ENCODE measurements at regions not wholly inside any gene's neighbourhood (a gene's known extent, or its start where the extent isn't known, plus 50 kb on each side); places are given as distances from the start of the nearest gene placed in this dataset.

DNA sequence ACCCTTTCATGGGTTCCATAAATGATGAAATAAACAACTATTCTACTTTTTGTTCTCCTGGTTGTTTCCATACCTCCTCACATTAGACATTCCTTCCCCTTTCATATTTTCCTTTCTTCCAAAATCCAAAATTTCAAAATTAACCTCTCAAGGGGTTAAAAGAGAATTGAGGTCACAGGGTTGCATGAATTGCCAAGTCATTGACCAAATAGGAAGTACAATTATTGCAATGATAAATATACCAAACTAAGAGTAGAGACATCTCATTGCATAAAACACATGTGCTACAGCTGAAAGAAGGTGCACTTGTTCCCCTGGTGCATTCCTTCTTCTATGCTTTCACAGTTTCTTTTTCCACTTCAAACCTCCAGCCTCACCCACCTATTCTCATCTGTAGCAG, 136.1 kb downstream of the KCTD12 start:
- DNase-seq (ENCODE audit: low read depth) = no peak

DNA sequence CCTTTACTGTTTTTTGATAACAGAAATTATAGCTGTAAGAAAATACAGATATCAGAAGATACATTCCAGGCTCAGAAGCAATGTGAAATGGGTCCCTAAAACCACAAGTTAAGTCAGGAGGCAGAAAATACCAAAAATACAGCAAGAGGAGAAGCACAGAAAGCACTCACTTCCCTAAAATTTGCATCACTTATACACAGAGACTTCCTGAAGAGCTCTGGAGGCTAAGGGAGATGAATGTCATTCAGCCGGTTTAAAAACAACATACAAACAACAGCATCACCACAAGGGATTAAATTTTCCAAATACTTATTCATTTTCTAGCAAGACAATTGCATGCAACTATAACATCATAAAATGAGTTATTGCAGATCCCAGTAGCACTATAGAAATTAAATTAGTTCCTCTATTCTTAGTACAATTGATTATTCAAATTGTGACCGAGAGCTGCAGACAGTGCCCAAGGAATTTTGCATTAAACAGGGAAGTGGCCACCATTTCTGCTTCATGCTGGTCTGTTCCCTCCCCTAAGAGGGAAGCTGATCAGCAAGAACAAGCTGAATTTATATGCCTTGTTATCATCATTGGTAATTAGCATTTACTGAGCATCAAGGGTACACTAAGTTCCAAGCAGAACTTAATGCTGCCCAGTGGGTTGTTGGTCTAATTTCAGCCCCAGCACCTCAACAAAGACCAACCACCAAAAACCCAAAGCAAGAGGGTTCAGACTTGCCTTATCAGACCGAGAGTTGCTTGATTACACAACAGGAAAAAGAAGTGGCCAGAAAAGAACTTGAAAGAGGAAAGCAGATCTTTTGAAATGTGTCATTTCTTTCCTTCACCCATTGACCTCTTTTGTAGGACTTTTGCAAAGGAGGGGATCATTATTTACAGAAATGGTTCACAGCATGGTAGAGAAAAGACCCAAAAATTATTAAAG, 140.7 kb downstream of the KCTD12 start:
- no peak for DNase-seq (ENCODE audit: low read depth)

DNA sequence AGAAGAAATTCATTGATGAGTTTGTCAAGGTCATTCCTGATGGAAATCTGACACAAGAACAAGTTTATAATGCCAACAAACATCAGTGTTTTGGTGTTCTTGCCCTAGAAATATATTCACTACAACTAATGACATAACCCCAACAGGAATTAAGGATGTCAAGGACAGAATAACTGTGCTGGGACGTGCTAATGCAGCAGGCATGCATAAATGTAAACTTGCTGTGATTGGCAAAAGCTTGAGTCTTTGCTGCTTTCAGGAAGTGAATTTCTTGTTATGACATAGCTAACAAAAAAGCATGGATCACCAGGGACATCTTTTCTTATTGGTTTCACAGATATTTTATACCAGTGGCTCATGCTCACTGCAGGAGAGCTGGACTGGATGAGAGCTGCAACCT, 144.6 kb downstream of the KCTD12 start:
- no peak for DNase-seq (ENCODE audit: low read depth)

DNA sequence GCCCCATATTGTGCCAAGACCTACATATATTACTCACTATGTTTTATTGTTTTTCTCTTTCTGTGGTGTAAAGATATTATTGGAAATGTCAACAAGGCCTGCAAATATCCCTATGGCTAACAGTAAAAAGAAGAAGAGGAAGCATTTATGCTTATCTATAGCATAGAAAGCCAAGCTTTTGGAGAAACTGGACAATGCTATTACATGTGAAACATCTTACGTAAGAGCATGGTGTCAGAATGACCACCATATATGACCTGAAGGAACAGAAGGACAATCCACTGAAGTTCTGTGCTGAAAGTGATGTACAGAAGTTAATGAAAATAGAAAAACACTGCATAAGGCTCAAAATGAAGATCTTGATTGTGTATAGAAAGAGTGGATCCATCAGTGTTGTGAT, 145.2 kb downstream of the KCTD12 start:
- no peak for DNase-seq (ENCODE audit: low read depth)

DNA sequence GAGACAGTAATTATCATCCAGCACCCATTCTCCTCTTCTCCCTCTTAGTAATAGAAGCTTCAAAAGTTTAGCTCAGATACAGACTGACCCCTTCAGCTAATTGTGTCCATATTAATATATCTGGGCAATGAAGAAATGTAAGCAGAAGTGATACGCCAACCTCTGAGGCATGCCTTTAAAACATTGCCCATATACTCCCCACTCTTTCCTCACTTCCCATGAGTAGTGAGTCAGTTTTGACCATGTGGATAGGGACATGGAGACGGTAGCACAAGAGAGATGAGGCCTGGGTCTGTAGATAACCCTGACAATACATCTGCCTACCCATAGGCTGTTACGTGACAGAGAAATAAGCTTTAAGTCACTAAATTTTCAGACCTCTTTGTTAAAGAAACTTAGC, 147.6 kb downstream of the KCTD12 start:
- DNase-seq (ENCODE audit: low read depth) = no peak

DNA sequence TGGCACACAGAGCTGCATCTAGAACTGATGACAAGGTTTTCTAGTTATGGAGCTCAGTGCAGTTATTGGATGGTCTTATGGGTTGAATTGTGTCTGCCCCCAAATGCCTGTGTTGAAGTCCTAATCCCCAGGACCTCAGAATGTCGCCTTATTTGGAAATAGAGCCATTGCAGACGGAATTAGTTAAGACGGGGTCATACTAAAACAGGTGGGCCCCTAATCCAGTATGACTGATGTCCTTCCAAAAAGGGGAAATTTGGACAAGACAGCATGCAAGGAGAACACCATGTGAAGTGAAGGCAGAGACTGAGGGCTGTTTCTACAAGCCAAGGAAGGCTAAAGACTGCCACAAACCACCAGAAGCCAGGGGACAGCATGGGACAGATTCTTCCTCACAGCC, 148.7 kb downstream of the KCTD12 start:
- DNase-seq (ENCODE audit: low read depth) = no peak

DNA sequence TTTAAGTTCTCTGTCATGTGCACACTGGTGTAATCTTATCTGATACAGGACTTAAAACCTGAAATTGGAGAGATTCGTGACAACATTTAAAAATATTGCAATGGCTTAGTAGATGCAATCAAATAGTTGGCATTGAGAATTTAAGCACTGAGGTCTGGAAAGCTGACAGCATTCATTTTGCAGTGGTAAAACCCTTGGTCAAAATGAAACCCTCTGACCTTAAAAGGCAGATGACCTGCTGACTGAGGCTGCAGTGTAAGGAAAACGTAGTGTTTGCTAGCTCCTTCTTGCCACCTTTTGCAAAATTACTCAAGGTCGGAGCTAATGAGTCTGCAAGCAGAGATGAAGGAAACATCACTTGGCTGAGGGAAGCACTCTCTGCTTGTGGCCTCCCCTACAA, 150.6 kb downstream of the KCTD12 start:
- DNase-seq (ENCODE audit: low read depth) = no peak

DNA sequence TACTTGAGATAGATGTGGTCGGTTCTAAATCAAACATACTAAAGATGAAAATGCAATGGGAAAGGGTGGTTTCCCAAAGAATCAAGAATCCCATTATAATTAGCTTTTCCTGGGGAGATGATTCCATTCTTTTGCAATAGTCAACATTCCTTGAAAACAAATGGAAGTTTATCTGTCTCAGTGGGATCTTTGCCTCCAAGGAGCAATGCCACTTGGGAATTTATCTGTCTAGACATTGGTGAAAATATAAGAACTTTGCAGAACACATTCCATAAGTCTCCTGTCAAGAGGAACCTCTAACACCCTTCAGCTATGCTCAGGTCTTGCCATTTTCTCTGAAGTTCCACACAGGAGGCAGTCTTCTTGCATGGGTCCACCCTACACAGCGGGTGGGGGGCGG, 152.5 kb downstream of the KCTD12 start:
- DNase-seq (ENCODE audit: low read depth) = no peak

DNA sequence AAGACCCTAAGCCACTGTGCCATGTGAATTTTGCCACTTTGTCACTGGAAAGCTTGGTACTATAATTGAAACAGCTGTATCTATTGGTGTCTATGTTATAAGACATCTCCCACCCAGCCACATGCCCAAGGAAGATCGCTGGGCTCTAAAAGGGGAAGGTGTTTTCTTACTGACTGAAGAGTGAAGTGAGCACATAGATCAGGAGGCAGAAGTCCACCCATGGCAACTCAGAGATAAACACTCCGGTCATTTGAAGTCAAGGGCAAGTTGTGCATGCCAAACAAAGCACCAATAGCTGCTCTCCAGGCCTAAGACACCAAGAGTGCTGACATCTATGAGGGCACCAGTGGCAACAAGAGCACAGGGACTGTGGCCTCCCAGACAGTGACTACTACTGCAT, 153.8 kb downstream of the KCTD12 start:
- DNase-seq (ENCODE audit: low read depth) = no peak

DNA sequence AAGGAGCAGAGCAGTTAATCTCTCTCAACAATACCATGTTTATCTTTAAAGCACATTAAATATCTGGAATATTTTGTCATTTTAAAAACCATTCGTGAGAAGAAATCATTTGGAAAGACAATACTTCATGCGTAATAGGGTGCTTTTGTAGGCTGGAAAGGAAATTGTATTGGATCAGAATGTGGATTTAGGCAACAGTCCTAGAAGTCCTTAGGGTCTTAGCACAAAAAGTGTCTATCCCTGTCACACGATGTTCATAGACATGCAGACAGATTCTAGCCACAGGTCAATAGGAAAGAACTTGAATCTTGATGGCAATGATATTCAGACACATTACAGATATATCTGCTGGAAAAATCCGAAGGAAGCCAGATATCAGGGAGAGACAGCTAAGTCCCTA, 156.0 kb downstream of the KCTD12 start:
- no peak for DNase-seq (ENCODE audit: low read depth)

DNA sequence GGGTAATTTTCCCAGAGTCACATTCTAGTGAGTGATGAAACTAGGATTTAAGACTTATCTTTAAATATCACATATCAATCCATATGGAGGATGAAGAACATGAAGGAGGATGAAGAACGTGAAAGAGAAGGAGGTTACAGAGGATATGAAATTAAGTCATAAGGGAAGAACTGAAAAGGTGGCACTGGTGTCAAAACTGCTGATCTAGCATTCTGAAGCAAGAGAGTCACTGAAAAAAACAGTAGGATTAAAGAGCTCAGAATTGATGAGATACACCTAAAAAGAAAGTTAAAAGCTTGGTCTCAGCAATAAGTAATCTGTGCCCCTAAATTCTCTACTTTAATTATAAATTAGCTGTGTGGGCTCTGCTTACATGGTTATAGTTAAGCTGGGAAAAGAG, 156.5 kb downstream of the KCTD12 start:
- no peak for DNase-seq (ENCODE audit: low read depth)

DNA sequence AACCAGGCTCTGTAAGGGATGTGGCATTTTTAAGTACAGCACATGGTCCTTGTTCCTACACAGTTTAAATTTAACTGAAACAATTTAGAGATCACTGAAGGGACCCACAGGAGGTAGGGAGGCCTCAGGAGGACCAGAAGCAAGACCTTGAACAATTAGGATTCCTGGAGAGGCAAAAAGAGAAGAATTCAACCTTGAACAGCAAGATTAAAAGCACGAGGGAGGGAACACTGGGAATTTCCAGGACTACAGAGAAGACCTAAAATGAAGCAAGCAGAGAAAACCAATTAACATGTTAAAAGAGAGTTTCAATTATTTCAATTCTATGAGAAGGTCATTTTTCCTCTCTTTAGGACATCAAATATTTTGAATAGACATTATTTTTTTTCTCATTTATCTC, 160.3 kb downstream of the KCTD12 start:
- DNase-seq (ENCODE audit: low read depth) = no peak

DNA sequence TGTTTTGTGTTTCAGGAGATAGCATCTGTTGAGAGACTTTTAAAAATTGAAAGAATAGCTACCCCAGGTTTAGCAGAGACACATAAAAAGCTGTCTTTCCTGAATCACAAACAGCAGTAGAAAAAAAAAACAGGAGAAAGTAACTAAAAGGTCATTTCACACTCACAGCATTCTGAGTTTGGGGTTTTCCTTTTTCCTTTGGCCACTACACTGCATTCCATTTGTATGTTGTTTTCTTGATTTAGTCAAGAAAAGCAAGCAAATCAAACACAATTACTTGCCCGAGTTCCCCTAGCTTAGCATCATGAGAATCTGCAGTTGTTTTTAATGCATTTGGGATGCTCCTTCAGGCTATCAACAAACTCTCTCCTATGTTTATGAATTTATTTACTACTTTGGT, 161.0 kb downstream of the KCTD12 start:
- DNase-seq (ENCODE audit: low read depth) = no peak

DNA sequence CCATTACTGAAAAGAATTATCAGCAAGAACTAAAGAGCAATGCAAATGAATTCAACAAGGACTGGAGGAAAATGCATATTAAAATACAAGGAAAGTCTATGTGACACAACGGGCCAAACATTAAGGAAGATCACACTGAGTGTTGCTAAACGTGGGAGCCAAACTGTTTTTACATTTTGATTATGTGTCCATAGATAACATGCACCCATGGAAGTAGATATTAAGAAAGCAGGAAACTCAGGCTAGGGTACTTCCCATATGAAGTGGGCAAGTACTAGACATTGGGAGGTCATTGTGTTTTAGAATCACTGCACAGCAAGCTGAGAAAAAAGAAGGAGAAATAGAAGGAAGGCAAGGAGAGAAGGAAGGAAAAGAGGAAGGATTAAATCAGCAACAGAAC, 161.8 kb downstream of the KCTD12 start:
- no peak for DNase-seq (ENCODE audit: low read depth)

DNA sequence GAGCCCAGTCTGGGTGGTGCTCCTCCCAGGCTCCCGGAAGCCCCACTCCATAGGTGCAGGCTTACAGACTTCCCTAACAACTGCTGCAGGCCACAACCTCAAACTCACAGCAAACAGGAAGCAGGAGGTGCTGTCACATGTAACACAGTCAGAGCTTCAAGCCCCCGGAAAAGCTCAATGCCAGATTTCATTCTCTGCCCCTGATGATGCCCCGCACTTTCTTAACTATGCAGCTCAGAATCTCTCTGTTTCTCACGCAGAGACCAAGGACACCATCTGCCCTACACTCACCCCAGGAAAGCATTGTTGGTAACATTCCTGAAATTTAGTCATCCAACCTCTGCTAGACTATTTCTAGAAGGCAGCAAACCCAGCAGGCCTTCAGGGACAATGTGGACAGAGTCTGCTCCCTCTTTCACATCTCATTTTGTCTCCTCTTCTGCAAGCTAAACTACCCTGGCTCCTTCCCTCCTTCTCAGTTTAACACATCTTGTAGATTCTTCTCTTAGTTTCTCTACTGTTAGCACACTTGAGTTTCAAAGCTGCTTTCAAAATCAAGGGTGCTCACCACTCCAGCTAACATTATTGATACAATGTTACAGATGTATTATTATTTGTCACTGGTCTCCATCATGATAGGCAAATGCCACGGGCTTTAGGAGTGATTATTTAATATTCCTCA, 162.5 kb downstream of the KCTD12 start:
- DNase-seq (ENCODE audit: low read depth) = no peak

DNA sequence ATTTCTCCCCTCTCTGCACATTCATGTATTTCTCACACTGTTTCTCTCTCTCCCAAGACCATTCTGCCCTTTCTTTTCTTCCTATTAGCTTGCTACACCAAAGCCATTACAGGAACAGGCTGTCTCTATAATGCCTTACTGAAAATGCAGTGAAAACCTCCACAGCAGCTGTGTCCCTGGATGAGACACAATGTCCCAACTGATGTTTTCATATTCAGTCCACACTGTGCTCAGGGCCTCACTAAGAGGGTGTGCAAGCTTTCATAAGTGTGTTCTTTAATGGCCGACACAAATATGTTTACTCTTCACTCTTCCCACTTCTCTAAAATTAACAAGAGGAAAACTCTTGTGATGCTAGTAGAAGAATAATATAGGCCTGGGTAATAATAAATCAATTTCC, 163.4 kb downstream of the KCTD12 start:
- no peak for DNase-seq (ENCODE audit: low read depth)

DNA sequence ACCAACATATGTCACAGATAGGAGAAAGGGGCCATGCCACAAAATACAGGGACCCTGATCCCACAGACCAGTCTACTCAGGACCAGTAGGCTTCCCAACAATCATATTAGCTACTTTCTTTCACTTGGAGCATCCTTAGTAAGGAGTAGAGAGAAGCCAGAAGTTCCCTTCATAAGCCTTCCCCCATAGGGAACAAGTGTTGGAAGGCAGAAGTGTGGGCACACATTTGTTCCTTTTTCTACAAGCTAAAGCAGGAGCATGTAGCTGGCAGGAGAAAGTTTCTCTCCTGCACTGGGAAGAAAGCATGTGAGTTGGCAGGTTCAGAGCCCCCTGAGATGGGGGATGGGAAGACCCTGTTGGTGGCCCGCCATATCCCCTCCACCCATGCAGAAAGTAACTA, 165.4 kb downstream of the KCTD12 start:
- no peak for DNase-seq (ENCODE audit: low read depth)

DNA sequence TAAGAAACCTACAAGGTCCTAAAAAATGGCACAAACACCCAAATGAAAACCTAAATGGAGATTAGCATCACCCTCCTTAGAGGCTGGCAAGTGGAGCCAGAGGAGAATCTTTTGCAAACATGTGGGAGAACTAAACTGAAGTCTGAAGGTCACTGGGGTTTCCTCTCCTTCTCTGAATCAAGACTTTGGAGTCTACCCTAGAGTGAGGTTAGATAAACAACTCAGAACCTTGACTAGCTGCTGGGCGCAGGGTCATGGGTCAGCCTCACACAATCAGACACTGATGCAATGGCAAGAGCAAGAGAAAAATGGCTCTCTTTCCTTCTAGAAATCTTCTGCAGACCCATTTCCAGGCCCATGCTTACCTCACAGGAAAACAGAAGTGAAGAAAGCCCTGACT, 165.8 kb downstream of the KCTD12 start:
- no peak for DNase-seq (ENCODE audit: low read depth)

DNA sequence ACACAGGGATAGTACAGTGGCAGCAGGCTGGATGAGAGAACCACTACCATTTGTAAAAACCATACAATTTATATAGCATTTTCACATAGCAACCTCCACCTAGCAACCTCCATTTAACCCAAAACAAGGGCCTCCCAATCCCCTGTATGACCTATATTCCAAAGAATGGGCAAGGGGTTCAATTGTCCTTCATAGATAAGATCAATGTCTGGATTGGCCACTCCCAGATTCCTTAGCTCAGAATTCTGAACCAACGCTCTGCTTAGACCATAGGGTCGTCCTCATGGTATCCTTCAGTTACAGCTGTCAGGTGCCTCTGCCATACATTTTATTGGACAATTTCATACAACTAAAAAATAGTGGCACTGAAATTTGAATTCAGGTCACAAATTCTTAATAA, 166.2 kb downstream of the KCTD12 start:
- DNase-seq (ENCODE audit: low read depth) = no peak

DNA sequence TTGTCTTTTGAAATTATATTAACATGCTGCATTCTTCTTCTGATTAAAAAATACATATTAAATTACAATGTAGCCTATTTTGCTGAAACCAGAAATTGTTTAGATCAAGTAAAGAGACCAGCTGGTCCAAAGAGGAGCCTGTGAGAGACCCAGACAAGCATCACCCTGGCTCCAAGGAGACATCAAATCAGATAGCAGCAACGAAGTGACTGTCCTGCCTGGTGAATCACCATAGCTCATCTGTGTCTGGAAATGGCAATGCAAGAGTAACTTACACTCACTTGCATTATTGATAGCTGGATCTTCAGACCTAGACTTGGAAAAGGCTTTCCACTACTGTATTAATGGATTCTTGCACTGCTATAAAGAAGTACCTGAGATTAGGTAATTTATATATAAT, 169.1 kb downstream of the KCTD12 start:
- DNase-seq (ENCODE audit: low read depth) = no peak

DNA sequence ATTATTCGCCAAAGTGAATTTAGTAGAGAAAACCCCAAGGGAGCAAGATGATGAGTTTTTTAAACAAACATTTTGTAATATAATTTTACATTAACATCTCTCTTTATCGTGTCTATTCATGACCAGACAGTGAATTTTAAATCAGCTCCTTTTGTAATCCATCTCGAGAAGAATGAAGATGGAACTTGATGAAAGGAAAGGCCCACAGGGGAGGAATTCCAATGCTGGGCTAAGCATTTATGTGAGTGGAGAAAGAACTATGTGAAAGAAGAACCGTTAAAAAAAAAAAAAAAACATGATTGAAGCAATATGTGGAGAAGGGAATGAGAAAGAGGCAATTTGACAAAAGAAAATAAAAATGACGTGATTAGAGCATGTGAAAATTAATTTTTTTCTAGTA, 170.6 kb downstream of the KCTD12 start:
- no peak for DNase-seq (ENCODE audit: low read depth)

DNA sequence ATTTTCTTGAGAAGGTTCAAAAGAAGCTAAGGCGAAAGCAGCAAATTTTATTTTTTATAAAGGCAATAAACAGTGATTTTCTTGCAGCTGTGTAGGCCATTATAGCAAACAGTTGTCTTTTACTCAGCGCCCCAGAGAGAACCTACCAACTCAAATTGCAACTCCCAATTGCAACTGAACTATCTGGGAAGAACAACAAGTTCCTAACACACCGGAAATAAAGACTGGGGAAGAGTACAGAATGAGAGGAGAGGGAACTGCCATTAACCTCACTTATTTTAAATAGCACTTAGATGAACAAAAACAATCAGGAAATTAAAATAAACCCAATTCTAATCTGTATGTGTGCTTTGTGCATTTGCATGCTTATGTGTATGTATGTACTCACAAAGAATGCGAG, 171.1 kb downstream of the KCTD12 start:
- no peak for DNase-seq (ENCODE audit: low read depth)

DNA sequence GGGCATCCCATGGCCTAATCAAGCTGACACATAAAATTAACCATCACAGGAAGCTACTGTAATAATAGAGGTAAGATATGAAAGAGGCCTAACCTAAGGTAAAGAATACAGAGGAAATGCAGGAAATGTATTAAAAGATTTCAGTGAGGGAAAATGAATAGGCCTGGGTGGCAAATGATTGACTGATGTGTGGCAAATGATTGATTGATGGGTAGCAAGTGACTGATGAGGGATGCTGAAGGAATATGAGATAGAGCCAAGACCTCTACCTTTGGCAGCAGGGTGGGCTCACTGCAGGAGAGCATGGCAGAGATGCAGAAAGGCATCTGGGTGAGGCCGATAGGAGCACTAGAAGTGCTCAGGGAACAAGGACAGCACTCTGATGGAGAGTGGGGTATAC, 172.9 kb downstream of the KCTD12 start:
- DNase-seq (ENCODE audit: low read depth) = no peak
